Tibial artery (tissue), 4 donors: ENCODE measurements at regions not wholly inside any gene's neighbourhood (a gene's known extent, or its start where the extent isn't known, plus 50 kb on each side); places are given as distances from the start of the nearest gene placed in this dataset.

Experiments
- DNase-seq, 2 donors: peaks; one replicate each; pipeline ENCODE4 v3.0.0-alpha.2; 2019
- H3K27ac ChIP-seq, 2 donors: fragments of 200-600 bp; sonication (generic) in 1 of 2; 1 replicate in 1 of 2; 2 replicates in 1 of 2; pipeline ENCODE4 v1.5.1; 2018 to 2019; ENCODE audit warnings: mild to moderate bottlenecking in 1 of 2
- H3K27me3 ChIP-seq, 2 donors: fragments of 200-600 bp; sonication (generic) in 1 of 2; one replicate each; pipeline versions ENCODE4 v1.5.1 to v1.6.0; 2016 to 2019
- H3K36me3 ChIP-seq, 3 donors: fragments of 200-600 bp; sonication (generic) in 2 of 3; one replicate each; pipeline ENCODE4 v1.5.1; 2016 to 2019; ENCODE audit warnings: mild to moderate bottlenecking in 2 of 3
- H3K4me1 ChIP-seq, 4 donors: fragments of 200-600 bp; sonication (generic) in 2 of 4; 1 replicate in 3 of 4; 2 replicates in 1 of 4; pipeline ENCODE4 v1.5.1; 2016 to 2019
- H3K4me3 ChIP-seq, 2 donors: fragments of 200-600 bp; sonication (generic) in 1 of 2; 1 replicate in 1 of 2; 2 replicates in 1 of 2; pipeline ENCODE4 v1.5.1; 2018 to 2019; ENCODE audit warnings: mild to moderate bottlenecking in 2 of 2
- H3K9me3 ChIP-seq, 3 donors: fragments of 200-600 bp; sonication (generic) in 1 of 3; one replicate each; pipeline ENCODE4 v1.5.1; 2016 to 2019
- intact Hi-C: fragments of 100-400 bp; cut with DNase I; formaldehyde crosslinking; loops from one replicate; pipeline ENCODE4 v1.15.0; 2023; ENCODE audit warnings: low total_unique reads
- TF ChIP-seq, protein P1 (sequence below), 2 experiments: fragments of 200-600 bp in 1 of 2; fragments of 450-650 bp in 1 of 2; IDR thresholded peaks; one replicate each; pipeline ENCODE4 v1.5.1; 2017 to 2019; ENCODE audit warnings: antibody characterized with exemption in 2 of 2, mild to moderate bottlenecking in 1 of 2, moderate library complexity in 1 of 2

DNA sequence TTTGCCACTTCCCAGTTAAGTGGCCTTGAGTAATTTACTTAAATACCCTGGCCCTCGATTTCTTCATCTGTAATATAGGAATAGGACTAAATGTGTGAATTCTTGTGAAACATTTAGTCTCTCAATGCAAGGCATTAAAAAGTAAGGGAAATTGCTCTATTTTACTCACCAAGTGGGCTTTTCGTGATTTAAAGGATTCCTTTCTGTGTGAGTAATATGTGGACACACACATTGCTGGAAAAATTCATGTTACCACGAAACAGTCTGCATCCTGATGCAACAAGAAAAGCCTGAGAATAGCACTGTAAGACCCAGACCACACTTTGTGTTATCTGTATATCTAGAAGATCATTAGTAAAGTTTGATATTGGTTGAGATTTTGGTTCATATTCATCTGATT is 1243.0 kb upstream of the CDH9 start:
- no peaks in the 10 kb centered on the region for H3K27me3 ChIP-seq
- no peak overlapping the region for H3K4me3 ChIP-seq
- TF ChIP-seq, protein P1, sequence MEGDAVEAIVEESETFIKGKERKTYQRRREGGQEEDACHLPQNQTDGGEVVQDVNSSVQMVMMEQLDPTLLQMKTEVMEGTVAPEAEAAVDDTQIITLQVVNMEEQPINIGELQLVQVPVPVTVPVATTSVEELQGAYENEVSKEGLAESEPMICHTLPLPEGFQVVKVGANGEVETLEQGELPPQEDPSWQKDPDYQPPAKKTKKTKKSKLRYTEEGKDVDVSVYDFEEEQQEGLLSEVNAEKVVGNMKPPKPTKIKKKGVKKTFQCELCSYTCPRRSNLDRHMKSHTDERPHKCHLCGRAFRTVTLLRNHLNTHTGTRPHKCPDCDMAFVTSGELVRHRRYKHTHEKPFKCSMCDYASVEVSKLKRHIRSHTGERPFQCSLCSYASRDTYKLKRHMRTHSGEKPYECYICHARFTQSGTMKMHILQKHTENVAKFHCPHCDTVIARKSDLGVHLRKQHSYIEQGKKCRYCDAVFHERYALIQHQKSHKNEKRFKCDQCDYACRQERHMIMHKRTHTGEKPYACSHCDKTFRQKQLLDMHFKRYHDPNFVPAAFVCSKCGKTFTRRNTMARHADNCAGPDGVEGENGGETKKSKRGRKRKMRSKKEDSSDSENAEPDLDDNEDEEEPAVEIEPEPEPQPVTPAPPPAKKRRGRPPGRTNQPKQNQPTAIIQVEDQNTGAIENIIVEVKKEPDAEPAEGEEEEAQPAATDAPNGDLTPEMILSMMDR (IDR thresholded peaks at IDR 0.05): no peak
- H3K27ac ChIP-seq: no peak overlapping the region
- no peak for DNase-seq
- H3K9me3 ChIP-seq: no peaks in the 10 kb centered on the region
- intact Hi-C loops: no loop called here
- H3K4me1 ChIP-seq: no peaks in the 10 kb centered on the region
- no peaks in the 10 kb centered on the region for H3K36me3 ChIP-seq

DNA sequence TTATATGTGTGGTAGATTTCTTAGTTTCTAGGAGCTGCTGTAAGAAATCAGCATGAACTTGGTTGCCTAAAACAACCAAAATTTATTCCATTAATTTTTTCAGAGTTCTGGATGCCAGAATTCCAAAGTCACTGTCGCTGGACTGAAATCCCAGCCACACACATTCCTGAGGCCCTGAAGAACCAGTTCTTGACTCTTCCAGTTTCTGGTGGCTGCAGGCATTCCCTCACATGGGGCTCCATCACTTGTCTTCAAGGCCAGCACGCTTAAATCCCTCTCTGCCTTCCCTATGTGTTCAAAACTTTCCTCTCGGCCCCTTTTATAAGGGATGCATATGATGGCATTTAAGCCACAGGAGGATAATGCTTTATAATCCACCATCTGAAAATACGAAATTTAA is 1237.5 kb upstream of the CDH9 start:
- Histone ChIP-seq H3K27me3 (no peaks in the 10 kb centered on the region), H3K9me3 (no peaks in the 10 kb centered on the region), H3K4me1 (no peaks in the 10 kb centered on the region), H3K4me3 (no peak overlapping the region), H3K36me3 (no peaks in the 10 kb centered on the region), H3K27ac (no peak overlapping the region)
- TF ChIP-seq, protein P1 (IDR thresholded peaks at IDR 0.05): no peak
- intact Hi-C loops: no loop called here
- DNase-seq: no peak

DNA sequence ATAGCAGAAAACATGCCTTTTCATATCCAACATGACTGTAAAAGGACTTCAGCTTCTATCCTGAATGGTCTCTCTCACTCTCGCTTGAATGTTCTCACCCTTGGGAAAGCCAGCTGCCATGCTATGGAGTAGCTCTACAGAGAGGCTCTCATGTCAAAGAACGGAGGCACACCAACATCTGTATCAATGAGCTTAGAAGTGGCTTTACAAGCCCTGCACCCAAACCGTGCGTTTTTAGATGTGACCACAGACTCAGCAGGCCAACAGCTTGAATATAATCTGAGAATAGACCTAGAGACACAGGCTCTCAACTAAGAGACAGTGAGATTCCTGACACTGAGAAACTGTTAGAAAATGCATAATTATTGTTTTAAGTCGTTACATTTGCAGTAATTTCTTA is 1231.6 kb upstream of the CDH9 start:
- Histone ChIP-seq H3K4me3 (no peak overlapping the region), H3K4me1 (no peaks in the 10 kb centered on the region), H3K27me3 (no peaks in the 10 kb centered on the region), H3K9me3 (no peaks in the 10 kb centered on the region), H3K36me3 (no peaks in the 10 kb centered on the region), H3K27ac (no peak overlapping the region)
- TF ChIP-seq, protein P1 (IDR thresholded peaks at IDR 0.05): no peak
- intact Hi-C loops: no loop called here
- no peak for DNase-seq

DNA sequence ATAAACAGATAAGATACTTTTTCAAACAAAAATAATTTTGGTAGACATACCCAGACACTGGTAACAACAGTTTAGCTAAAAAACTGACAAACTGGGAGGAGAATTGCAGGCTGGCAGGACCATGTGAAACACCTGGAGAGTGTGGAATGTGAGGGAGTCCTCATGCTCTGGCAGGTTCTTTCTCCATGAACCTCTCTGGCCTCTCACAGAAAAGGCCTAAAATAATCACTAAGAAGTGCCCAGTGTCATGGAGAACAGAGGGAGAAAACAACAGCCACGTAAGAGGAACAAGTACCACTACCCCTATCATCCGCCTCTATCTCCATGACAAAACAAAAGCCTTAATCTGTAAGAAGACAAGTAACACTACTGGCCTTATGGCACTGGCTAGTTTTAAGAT is 1227.5 kb upstream of the CDH9 start:
- TF ChIP-seq, protein P1 (IDR thresholded peaks at IDR 0.05): no peak
- Histone ChIP-seq H3K4me1 (no peaks in the 10 kb centered on the region), H3K27ac (no peak overlapping the region), H3K4me3 (no peak overlapping the region), H3K9me3 (no peaks in the 10 kb centered on the region), H3K27me3 (no peaks in the 10 kb centered on the region), H3K36me3 (no peaks in the 10 kb centered on the region)
- no peak for DNase-seq
- intact Hi-C loops: no loop called here

DNA sequence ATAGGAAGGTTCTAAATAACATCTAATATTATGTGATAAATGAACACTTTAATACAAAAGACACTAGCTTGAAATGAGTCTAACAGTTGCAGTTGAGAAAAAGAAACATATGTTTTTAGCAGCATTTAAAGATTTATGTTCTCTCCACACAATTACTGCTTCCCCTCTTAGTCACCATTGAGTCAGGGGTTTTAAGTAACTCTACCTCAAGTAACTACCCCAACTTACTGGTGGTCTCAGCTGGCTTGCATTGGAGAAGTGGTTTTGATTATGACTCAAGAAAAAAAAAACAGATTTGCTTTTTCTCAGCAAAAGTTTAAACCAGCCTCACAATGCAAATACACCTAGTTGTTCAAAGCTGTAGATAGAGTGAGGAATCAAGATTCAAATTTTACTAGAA is 1216.5 kb upstream of the CDH9 start:
- no peaks in the 10 kb centered on the region for H3K36me3 ChIP-seq
- H3K27ac ChIP-seq: no peak overlapping the region
- H3K27me3 ChIP-seq: no peaks in the 10 kb centered on the region
- no peaks in the 10 kb centered on the region for H3K9me3 ChIP-seq
- no peak overlapping the region for H3K4me3 ChIP-seq
- intact Hi-C loops: no loop called here
- no peaks in the 10 kb centered on the region for H3K4me1 ChIP-seq
- TF ChIP-seq, protein P1 (IDR thresholded peaks at IDR 0.05): no peak
- DNase-seq: no peak

DNA sequence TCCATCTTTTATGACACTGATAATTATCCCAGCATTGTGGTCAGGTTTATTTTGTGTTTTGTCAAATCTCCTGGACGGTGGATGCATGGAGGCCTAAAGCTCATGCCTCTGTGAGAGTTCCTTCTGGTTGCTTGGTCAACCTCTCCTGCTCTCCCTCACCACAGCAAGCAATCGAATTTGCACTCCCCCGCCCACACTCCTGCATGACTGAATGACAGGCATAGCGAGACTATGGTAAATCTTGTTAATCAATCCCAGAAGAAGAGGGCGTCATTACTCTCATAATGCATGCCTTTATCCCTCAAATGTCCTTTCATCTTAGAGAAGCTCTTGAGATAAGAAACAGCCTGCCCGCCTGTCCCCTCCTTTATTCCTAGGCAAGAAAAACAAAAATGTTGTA is 1215.0 kb upstream of the CDH9 start:
- Histone ChIP-seq H3K4me3 (no peak overlapping the region), H3K27ac (no peak overlapping the region), H3K9me3 (no peaks in the 10 kb centered on the region), H3K27me3 (no peaks in the 10 kb centered on the region), H3K36me3 (no peaks in the 10 kb centered on the region), H3K4me1 (no peaks in the 10 kb centered on the region)
- TF ChIP-seq, protein P1 (IDR thresholded peaks at IDR 0.05): no peak
- no peak for DNase-seq
- intact Hi-C loops: no loop called here
